HG03439 (cell line): ENCODE measurements at regions not wholly inside any gene's neighbourhood (a gene's known extent, or its start where the extent isn't known, plus 50 kb on each side); places are given as distances from the start of the nearest gene placed in this dataset.
"Not testable (repeated sequence)": the region's sequence is repeated elsewhere in the genome, so short reads cannot be mapped to it uniquely, and the experiment has no call there.

Experiments
- ATAC-seq: cut with Tn5 transposase; IDR thresholded peaks from one replicate; pipeline ENCODE4 v1.9.1; 2021; ENCODE audit warnings: mild to moderate bottlenecking, moderate library complexity; ENCODE audit not compliant: unreplicated experiment

DNA sequence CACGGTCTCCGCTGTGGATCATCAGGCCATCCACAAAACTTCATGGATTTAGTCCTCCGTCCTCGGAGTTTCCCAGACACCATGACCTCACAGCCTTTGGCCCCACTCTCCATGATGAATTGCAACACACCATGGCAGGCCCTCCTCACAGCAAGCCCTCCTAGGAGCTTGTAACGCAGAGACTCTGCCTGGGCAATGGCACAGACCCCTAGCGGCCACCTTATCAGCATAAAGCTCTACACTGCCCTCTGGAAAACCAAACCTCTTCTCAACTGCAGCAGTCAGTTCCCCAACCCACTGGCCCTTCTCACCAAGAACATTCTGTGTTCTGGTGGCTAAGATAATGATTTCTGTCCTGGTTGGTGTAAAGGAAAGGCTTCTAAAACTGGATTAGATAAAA, 238.4 kb upstream of the USP15 start:
- ATAC-seq, result no peak

DNA sequence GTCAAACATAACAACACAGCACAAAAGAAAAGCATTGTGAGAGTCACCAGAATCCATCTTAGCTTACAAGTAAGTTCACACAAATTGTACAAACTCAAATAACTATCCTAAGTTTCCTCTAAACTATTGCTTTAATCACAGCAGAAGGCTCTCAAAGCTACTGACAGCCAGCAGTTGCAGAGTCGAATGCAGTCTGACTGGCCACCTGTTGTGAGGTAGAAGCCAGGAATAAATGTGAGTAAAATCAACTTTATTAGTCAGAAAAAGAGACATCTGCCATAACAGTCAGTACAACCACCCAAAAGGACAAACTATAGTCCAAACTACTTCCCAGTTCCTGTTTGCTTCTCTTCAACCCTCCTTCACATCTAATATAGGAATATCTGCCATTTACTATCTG, 231.7 kb upstream of the USP15 start:
- no peak for ATAC-seq

DNA sequence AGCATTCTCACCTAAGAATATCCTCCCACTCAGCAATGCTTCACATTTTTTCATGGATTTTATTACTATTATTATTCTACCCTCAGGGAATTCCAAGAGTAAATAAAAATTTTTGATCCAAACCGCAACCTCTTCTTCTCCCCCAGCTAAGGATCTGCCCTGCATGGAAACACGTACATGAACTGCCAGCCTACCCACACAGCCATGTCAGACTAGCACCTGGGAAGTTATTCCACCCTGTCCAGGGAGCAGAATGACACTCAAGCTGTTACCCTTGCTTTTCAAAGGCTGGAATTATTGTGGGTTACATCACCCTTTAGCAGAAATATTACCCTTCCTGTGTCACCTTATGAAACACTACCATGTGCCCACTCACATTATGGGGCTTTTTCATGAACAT, 227.3 kb upstream of the USP15 start:
- no peak for ATAC-seq

DNA sequence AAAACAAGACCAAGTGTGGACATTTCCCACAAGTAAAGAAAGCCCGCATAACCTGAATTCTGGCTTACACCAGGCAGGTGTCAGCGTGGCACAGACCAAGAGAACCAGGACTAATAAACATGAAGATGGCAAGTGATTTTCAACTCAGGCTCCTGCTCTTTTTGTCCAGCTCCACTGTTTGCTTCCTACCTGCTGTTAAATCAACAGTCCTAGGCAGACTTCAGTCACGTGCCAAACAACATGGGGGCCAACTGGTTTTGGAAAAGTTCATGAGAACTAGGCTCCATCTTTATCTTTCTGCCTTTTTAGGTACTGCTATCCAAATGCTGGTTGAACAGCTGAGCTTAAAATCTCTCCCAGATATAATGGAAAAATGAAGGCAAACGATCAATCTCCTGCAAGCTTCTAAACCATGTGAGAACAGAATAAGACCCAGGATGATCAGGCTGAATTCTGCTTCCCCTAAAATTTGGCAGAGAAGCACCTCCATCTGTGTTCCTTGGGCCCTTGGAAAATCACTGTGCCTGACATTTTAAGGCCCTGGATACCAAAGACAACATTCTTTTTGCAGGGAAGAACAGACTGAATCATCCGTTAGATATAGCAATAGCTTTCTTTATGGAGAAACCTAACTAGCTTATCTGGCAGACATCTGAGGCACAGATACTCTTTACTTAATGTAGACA, 215.6 kb upstream of the USP15 start:
- no peak for ATAC-seq

DNA sequence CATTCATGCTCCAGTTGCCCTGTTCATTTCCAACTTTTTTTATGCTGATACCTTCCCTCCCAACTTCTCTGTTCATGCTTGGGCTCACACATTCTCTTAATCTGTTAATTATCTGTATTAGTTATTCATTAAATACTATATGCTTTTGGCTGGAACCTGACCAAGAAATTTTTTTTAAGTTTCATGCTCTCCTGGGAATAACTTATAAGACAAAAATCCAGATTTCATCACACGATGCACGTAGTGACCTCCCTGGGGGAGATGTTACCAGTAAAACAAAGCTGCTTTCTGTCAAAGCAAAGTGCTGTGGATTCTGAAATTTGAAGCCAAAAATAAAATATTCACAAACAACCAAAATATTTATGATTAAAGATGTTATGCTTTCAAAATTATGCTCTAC, 215.0 kb upstream of the USP15 start:
- no peak for ATAC-seq

DNA sequence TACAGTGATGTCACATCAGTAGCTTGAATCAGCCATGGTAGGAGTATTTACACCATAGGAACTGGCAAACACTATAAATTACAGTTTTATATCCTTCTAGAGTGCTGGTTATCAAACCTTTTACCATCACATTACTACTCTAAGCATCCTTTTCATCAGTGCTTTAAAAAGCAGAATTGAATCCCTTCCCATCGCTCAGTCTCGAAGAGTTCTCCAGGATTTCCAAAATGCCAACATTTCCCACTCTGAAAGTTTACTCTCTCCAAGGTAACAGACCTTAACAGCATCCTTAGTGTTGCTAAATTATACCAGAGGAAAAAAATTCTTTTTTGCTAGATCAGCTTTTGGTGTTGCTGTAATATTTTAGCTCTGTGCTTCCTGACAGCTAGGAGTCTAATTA, 209.4 kb upstream of the USP15 start:
- no peak for ATAC-seq

DNA sequence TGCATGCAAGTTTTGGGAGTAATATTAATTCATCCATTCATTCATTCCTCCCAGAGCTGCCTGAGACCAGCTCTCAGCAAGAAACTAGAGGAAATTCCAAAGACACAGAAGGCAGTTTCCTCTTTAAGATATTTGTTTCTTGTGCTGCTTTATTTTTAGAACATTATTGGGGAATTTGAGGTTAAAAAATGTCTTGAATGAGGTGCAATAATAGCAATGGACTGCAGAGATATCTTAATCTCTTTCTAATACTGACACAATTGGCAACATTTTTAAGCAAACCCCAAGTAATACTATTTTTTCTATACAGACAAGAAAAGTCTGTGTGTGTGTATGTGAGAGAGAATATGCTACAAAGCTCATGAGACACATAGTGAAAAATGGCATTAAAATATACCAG, 190.2 kb upstream of the USP15 start:
- ATAC-seq, result no peak

DNA sequence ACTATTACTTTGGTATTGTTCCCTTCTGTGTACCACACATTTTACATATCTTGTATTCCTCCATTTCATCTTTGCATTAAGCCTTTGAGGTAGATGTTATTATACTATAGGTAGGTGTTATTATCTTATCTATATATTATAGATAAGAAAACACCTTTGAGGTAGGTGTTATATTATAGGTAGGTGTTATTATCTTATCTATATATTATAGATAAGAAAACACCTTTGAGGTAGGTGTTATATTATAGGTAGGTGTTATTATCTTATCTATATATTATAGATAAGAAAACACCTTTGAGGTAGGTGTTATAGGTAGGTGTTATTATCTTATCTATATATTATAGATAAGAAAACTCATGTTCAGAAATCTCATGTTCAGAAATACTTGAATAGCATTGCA, 187.0 kb upstream of the USP15 start:
- not testable (repeated sequence) for ATAC-seq

DNA sequence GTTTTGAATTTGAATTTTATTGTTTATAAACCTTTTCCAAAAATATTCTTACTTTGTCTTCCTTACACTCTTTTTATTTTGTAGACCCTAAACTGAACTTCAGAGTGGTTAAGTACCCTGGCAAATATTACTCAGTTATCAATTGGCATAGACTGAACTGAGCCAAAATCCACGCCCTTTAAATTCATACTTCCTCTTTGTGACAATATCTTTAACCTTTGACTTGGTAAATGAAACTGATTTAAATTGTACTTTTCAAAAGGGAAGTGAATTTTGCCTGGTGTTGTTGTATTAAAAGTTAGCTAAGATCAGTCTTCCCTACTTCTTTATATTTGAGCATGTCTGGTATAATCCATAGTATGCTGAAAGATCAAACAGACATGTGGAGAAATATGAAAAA, 184.3 kb upstream of the USP15 start:
- no peak for ATAC-seq

DNA sequence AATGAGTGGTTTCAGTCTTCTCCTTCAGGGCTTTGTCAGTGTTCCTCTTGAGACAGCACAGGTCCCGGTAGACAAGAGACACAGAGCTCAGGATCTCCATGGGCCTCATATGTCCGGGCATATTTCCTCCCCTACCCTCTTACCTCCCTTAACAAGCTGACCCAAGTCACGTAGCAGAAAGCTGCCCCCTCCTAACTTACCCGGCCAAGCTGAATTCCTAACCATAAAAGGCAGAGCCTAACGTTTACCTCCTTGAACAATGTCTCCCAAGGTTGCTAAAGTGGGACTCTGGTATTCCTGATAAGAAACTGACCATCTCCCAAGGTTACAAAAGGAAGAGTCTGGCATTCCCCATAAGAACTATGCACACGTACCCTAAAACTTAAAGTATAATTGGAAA, 182.2 kb upstream of the USP15 start:
- ATAC-seq, result no peak

DNA sequence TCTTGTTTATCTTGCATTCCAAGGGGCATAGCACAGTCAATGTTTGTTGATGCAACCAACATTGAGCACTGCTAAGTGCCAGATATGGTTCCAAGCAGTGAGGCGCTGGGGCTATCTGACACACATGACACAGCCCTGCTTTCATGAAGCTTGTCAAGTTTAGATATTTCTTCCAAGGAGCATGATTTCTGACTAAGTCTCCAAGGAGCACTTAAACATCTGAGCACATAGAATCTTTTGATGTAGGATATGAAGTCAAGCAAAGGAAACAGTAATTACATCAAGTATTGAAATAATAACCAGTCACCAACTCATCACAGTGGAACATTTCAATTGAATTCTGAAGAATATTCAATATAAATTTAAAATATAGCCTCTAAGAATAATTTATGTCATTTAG, 177.8 kb upstream of the USP15 start:
- ATAC-seq, result no peak

DNA sequence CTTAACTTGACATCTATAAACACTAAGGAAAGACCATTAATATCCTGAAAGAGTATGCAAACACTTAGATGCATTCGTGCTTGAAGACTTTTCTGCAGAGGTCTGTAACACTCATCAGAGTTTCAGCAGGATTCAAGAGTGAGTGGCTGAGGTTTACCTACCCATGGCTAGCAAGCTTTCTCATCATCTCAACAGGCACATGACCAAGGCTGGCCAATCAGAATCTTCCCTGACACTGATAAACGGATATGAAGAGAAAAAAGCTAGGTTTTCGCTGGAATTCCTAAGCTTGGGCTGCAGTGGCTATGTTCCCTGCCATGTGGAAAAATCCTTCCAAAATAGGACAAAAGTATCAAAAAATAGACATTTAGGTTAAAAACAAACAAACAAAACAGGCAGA, 162.1 kb upstream of the USP15 start:
- ATAC-seq, result no peak

DNA sequence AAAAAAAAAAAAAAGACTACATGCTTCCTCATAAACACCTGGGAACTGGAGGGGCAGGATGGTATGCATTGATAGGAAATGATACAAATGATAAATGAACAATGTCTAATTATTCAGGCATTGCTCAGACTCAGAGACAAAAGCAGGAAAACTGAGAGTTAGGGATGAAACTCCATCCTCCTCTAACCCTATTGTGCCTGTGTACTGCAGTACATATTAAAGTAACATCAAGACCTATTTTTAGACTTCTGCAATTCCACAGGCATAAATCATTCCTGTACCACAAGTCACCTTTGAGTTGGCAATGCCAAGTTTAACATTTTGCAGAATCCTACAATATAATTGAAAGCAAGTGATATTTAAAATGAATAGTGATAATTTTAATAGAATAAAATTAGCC, 156.5 kb upstream of the USP15 start:
- no peak for ATAC-seq

DNA sequence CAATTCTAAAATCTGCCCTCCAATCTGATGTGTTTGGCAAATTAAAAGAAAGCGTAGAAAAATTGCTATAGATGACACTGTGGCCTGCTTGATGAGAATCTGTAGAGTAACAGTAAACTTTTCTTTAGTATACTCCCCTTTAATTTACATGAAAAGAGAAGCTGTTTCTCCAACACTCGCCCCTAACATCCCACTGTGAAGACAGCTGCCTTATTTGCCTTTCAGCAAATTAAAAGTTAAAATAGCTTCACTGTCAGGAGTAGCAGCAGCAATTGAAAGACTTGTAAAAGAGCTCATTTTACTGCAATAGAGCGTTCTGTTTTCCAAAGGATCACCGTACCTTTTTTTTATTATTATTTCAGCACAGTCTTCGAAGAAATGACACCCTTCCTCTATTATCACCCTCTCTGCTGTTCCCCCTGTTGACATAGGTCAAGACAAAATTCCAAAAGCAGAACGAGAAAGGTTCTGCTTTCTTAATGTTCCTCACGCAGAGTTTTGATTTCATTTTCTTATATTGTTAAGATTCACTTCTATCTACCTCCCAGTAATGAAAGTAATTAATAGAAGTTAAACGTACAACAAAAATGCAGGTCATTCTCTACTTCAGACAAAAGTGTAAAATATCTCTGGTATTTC, 153.5 kb upstream of the USP15 start:
- ATAC-seq, result no peak

DNA sequence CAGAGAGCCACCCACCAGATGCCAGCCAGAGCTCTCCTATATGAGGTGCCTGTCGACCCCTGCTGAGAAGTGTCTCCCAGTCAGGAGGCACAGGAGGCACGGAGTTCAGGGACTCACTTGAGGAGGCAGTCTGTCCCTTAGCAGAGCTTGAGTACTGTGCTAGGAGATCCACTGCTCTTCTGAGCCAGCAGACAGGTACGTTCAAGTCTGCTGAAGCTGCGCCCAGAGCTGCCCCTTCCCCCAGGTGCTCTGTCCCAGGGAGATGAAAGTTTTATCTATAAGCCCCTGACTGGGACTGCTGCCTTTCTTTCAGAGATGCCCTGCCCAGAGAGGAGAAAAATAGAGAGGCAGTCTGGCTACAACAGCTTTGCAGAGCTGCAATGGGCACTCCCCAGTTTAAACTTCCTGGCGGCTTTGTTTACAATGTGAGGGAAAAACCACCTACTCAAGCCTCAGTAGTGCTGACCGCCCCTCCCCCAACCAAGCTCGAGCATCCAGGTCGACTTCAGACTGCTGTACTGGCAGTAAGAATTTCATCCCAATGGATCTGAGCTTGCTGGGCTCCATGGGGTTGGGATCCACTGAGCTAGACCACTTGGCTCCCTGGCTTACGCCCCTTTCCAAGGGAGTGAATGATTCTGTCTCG, 146.7 kb upstream of the USP15 start:
- ATAC-seq, result no peak

DNA sequence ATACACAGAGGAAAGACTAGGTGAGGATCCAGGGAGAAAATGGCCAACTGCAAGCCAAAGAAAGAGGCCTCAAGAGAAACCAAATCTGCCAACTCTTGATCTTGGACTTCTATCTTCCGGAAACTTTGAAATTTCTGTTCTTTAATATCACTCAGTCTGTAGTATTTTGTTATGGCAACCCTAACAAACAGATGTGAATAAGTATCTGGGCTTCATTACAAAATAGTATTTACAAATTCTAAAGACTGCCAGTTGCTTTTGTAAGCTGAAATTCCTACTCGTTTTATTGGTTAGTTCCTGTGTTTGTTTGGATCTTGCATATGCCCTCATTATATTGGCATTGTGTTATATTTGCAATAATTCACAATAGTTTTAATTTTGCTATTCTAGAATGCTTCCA, 143.2 kb upstream of the USP15 start:
- ATAC-seq, result no peak

DNA sequence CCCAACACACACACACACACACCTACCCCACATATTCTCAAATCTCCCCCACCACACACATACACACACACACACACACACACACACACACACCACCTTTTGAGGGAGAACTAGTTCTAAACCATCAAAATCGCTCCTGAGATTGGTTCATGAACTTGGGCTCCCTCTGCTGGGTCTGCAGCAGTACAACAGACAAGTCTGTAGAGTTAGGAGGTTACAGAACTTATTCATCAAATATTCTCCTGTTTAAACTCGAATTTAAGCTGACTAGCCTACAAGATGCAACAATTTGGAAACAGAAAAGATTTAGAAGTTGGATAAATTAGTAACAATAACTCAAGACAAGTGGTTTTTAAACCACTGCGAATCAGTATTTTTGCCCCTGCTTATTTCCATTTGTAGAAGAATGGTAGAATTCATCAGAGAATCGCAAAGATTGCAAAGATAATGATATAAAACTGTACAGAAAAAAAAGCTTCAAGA, 136.4 kb upstream of the USP15 start:
- ATAC-seq, result peak; percentile 82

DNA sequence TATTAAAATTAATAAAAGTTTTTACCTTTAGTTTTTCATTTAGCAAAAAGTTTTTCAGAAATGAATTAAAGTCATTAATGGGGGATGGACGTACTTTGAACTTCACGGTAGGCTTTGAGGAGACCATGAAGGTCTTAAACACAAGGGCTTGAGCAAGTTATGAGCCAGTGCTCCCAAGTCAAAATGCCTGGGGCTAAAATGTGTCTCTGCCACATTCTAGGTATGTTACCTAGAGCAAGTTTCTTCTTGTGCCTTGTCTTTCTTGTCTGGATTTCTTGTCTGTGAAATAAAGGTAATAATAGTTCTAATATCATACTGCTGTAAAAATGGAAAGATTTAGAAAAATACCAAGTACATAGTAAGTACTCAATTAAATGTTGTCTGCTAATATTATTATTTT, 132.7 kb upstream of the USP15 start:
- no peak for ATAC-seq

DNA sequence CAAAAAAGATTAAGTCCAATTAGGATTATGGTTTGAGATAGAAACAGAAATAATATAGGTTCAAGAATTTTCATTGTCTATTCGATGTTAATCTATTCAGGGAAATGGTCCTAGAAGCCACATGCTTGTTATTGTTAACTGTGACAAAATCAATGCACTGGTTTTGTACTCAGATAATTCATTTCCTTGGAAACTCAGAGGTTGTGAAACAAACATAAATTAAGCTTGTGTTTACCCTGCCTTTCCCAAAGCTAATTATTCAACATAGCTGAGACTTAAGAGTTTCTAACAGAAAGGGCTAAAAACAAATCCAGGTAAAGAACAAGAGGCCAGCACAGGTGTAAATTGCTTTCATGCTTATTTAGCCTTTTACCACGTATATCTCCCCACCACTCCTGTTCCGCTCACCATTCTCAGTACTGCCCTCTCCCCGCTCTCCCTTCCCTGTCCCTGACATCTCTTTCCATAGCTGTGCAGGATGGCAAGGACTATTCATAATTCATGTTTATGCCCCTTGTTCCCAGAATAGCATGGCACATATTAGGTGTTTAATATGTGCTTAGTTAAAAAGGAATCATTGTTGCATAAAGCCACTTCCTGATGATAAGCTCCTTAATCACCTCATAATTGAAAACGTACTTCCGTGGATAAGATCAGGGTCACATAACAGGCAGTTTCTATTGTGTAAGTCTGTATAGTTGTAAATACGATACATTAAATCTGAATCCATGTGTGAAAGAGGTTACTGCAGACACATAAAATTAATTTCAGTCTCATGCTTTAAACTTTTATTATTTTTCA, 131.8 kb upstream of the USP15 start:
- ATAC-seq, result no peak

DNA sequence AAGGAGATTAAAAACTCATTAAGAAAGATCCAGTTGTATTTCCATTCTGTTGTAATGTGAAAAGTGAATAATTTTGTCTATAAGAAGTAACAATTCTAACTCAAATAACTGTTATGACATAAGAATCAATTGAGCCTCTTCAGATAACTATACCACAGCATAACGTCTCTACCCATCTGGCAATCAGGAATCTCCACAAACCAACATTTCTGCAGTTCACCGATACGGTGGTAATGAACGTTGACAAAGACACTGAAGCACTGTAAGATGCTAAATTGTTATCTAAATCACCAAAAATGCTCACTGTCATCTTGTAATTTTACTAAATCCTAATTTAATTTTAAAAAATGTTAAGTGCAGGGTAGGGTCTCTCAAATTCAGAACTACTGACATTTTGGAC, 130.9 kb upstream of the USP15 start:
- no peak for ATAC-seq

DNA sequence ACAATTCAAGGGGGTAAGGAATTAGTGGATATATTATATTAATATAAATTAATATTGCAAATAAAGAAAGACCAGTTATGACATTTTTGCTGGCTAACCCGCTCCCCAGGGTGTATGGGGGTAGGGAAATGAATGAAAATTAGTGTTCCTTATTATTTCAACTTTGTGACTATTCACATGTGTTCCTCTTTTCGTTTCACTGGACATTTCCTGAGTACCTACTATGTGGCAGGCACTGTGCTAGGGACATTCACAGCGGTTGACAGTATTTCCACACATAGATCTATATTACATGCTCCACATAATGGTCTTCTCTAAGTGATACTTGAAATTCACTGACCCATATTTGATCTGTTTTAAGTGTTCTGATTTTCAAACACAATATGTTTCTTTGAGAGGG, 129.8 kb upstream of the USP15 start:
- no peak for ATAC-seq
